NCI-H2107 (cell line): ENCODE measurements at regions not wholly inside any gene's neighbourhood (a gene's known extent, or its start where the extent isn't known, plus 50 kb on each side); places are given as distances from the start of the nearest gene placed in this dataset.
"Not testable (repeated sequence)": the region's sequence is repeated elsewhere in the genome, so short reads cannot be mapped to it uniquely, and the experiment has no call there.

Experiments used
- DNase-seq: peaks from one replicate; lab custom pipeline; 2025; lab: John Stamatoyannopoulos, UW

- DNase-seq, result no peak
Observed at GRCh38 chr17:53335443-53335842, 487.3 kb upstream of the KIF2B start.

DNA sequence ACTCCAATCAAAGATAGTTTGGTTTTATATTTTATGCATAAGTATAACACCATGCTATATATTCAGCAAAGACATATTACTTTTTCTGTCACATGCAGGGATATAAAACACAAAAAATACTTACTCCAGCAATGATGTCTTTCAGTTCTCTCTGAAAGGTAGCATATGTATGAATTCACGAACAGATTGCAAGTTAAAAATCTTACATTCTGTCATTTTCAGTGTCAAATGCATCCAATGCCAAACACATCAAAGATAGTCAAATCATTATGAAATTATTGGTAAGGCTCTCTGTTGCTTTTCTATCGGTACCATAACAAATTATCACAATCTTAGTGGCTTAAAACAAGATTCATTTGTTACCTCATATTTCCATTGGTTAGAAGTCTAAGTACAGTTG lies 492.0 kb upstream of the KIF2B start:
- no peak for DNase-seq

GRCh38 chr17:53321651-53322050 lies 501.1 kb upstream of the KIF2B start:
- DNase-seq, result no peak

DNA sequence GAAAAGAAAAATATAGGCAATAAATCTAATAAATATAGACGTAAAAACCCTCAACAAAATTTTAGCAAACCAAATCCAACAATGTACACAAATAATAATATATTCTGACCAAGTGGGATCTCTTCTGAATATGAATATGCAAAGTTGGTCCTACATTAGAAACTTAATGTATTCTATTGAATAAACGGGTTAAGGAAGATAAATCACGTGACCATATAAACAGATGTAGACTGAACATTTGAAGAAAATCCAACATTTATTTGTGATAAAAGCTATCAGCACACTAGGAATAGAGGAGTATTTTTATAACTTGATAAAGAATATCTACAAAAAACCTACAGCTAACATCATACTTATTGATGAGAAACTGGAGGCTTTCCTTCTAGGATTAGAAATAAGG lies 502.8 kb upstream of the KIF2B start:
- no peak for DNase-seq

DNA sequence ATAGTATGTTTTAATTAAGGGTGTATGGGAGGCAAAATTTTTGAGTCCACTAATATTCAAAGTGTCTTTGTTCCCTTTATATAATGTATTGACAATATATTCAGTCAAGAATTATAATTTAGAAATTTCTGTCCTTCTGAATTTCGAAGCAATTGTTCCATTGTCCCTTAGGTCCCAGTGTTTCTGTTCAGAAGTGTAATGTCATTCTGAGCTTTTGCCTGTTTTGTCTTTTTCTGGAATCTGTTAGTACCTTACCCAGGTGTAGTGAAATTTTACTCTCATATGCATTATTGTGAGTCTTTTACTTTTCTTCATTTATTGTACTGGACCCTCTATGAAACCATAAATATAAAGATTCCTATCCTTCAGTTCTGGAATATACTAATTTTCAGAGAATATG lies 505.7 kb upstream of the KIF2B start:
- no peak for DNase-seq

GRCh38 chr17:53316073-53316472 lies 506.7 kb upstream of the KIF2B start:
- DNase-seq, result no peak

- DNase-seq, result no peak
Observed at GRCh38 chr17:53314521-53314920, 508.2 kb upstream of the KIF2B start.

- DNase-seq, result no peak
Observed at GRCh38 chr17:53313746-53314145, 509.0 kb upstream of the KIF2B start.

DNA sequence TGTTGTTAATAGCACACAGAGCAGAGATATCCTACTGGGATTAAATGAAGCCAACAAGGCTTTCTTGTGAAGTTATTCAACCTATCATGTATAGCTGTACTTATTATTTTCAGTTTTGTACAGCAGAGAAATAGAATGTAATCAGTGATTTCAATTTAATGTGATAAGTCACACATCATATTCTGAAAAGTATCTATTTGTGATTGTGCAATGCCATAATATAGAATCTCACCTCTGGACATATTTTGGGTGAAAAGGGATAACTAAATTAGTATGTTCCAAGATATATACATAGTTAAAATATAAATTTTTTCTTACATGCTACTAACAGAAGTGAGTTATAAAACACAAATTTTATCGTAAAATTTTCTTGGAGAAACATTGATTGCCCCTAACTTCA lies 544.3 kb upstream of the KIF2B start:
- DNase-seq, result no peak

DNA sequence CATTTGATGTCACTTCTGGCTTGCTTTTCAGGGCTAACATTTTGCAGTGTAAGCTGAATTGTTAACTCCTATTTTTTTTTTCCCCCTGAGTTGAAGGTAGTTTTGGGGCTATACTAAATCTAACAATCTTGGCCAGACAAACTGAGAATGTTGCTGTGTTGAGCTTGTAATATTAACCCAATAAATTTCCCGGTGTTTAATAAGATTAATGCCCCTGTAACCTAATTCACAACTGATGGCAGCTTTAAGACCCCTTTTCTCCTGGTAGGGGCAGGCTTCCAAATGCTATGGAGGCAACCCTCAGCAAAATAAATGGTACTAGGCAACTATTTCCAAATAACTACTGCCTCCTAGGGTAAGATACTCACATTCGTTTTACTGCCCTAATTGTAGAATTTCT lies 549.6 kb upstream of the KIF2B start:
- no peak for DNase-seq

GRCh38 chr17:53270936-53271335 lies 551.8 kb upstream of the KIF2B start:
- no peak for DNase-seq

- DNase-seq, result no peak
Observed at GRCh38 chr17:53264730-53265129, 558.0 kb upstream of the KIF2B start.

GRCh38 chr17:53253956-53254597 lies 568.6 kb upstream of the KIF2B start:
- DNase-seq, result no peak

DNA sequence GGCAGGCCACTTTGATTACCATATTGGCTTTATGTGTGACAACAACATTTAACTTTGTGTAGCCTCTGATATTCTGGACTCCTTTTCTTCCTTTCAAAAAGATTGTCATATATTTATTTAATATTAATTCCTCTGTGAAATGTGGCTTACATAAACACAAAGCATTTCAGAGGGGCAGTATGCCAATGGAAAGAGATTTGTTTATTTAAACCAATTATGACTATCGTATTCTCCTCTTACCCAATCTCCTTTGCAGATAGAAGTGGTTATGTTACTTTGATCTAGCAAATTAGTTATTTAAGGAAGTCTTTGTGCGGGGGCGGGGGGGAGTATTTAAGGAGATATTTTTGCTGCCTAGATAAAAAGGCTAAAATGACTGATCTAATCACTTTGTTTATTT lies 573.7 kb upstream of the KIF2B start:
- DNase-seq, result no peak

GRCh38 chr17:53234138-53234537 lies 588.6 kb upstream of the KIF2B start:
- no peak for DNase-seq

DNA sequence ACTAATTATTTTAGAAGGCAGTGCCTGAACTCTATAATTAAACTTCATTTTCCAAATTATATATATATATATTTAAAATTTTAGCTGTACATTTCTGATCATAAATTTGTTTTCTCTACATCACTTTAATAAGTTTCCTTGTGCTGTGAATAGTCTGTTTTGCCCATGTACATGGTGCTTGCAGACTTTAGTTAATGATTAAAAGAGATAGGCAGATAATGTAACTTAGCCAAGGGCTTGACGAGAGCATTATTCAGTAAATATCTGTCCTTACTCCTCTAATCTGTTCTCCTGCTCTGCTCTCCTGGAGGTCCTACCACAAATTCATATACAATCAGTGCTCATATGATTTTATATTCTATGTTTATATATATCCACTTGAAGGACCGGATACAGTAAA lies 595.2 kb upstream of the KIF2B start:
- no peak for DNase-seq

GRCh38 chr17:53227111-53227510 lies 595.6 kb upstream of the KIF2B start:
- DNase-seq, result no peak

DNA sequence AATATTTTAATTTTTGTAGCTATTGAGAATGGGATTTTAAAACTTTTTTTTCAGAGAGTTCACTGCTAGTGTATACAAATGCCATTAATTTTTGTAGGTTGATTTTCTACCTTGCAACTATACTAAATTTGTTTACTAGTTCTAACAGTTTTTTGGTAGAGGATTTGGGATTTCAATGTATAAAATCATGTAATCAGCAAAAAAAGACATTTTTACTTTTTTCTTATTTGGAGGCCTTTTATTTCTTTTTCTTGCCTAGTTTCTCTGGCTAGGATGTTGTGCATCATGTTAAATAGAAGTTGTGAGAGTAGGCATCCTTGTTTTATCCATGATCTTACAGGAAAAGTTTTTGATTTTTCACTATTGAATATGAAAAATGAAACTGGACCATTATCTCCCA lies 602.9 kb upstream of the KIF2B start:
- DNase-seq, result no peak

GRCh38 chr17:53218723-53219122 lies 604.0 kb upstream of the KIF2B start:
- DNase-seq, result no peak

- no peak for DNase-seq
Observed at GRCh38 chr17:53217311-53217710, 605.4 kb upstream of the KIF2B start.

DNA sequence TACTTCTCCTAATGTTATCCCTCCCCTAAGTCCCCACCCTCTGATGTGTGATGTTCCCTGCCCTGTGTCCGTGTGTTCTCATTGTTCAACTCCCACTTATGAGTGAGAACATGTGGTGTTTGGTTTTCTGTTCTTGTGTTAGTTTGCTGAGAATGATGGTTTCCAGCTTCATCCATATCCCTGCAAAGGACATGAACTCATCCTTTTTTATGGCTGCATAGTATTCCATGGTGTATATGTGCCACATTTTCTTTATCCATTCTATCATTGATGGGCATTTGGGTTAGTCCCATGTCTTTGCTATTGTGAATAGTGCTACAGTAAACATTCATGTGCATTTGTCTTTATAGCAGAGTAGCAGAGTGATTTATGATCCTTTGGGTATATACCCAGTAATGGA lies 613.8 kb upstream of the KIF2B start:
- not testable (repeated sequence) for DNase-seq

DNA sequence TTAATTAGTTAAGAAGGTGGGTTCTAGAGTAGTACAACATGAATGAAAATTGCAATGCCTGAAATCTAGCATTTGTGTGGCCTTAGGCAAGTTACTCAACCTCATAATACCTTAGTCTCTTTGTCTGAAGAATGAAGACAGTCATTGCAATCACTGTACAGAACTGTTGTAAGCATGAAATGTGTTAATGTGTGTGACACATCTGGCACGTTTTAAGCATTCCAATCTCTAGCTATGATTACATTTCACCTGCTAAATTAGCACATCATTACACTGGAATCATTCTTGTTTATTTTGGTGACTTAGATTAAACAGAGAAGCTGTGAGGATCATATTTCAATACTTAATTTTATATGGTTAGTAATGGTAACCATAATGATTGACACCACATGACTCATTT lies 629.7 kb upstream of the KIF2B start:
- no peak for DNase-seq

- DNase-seq, result no peak
Observed at GRCh38 chr17:53191878-53192277, 630.8 kb upstream of the KIF2B start.

DNA sequence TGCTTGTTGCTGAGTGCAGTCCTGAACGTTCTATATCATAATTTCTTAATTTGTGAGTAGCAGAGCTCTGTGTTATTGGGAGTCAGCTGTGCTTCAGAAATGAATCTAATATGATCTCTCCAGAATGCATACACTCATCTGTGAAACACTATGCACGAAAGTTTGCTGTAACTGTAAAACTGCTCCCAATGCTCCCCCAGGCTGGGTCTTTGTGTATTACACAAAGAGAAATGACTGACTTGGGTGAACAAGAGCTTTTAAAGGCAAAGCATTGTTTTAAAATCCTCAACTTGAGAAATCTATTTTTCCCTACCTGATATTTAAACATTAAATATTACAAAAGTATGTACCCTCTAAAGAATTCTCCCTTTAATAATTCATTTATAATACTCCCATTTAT lies 636.7 kb upstream of the KIF2B start:
- no peak for DNase-seq

DNA sequence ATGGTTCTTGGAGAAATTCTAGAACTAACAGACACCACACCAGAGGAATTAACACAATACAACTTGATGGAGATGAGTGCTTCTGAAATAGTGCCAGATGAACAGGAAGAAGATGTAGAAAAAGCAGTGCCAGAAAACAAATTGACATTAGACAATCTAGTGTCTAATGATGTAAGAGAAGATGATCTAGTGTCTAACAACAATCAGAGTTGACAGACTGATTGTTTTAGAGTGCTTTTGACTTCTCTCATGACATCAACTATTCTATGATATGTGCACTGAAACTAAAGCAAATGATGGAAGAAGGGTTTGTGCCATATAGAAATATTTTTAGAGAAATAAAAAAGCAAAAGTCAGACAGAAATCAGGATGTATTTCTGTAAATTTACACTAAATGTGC lies 646.1 kb upstream of the KIF2B start:
- DNase-seq, result no peak
